Choroid plexus epithelial cell (primary cell): ENCODE measurements at regions not wholly inside any gene's neighbourhood (a gene's known extent, or its start where the extent isn't known, plus 50 kb on each side); places are given as distances from the start of the nearest gene placed in this dataset.
A peak's percentile ranks its signal among the peaks of the same experiment; 100 is the strongest.

Experiments
- DNase-seq: peaks from one replicate; pipeline ENCODE4 v3.0.0-alpha.2; 2010; ENCODE audit warnings: low read depth
- H3K4me3 ChIP-seq: 2 replicates; pipeline ENCODE4 v1.5.1; 2011; ENCODE audit warnings: low read depth, mild to moderate bottlenecking, control low read depth, low read length, moderate library complexity
- CTCF ChIP-seq: conservative IDR thresholded peaks from 2 replicates; pipeline ENCODE4 v1.5.1; 2011; ENCODE audit warnings: low read depth, mild to moderate bottlenecking, control low read depth, inconsistent platforms, low read length, moderate library complexity

- DNase-seq: no peak
- TF ChIP-seq CTCF: no peak
- no peak overlapping the region for H3K4me3 ChIP-seq
Observed at GRCh38 chr3:159482994-159483367, 505.7 kb upstream of the IL12A start.

- peak; percentile 47 for TF ChIP-seq CTCF
- DNase-seq: peak; percentile 31
- no peak overlapping the region for H3K4me3 ChIP-seq
Observed at GRCh38 chr3:159486580-159486979, 502.1 kb upstream of the IL12A start.

- TF ChIP-seq CTCF: no peak
- no peak overlapping the region for H3K4me3 ChIP-seq
Observed at GRCh38 chr3:159487304-159487703, 501.3 kb upstream of the IL12A start.

GRCh38 chr3:159488602-159489001, 500.0 kb upstream of the IL12A start:
- TF ChIP-seq CTCF: no peak
- H3K4me3 ChIP-seq: no peak overlapping the region
- no peak for DNase-seq

More at GRCh38 chr3:159487304-159487703, 501.3 kb upstream of the IL12A start:
- DNase-seq: no peak

GRCh38 chr3:159497361-159497760, 491.3 kb upstream of the IL12A start:
- DNase-seq: no peak
- no peak overlapping the region for H3K4me3 ChIP-seq
- no peak for TF ChIP-seq CTCF

GRCh38 chr3:159499031-159499793, 489.4 kb upstream of the IL12A start:
- DNase-seq: peak; percentile 52

More at GRCh38 chr3:159499031-159499793, 489.4 kb upstream of the IL12A start:
- H3K4me3 ChIP-seq: no peak overlapping the region
- no peak for TF ChIP-seq CTCF
